AG20443 (cell line): ENCODE measurements at regions not wholly inside any gene's neighbourhood (a gene's known extent, or its start where the extent isn't known, plus 50 kb on each side); places are given as distances from the start of the nearest gene placed in this dataset.
"Not testable (repeated sequence)": the region's sequence is repeated elsewhere in the genome, so short reads cannot be mapped to it uniquely, and the experiment has no call there.

Experiments used
- DNase-seq: peaks from one replicate; pipeline ENCODE4 v3.0.0; 2012; ENCODE audit warnings: low spot score, mixed read lengths

DNA sequence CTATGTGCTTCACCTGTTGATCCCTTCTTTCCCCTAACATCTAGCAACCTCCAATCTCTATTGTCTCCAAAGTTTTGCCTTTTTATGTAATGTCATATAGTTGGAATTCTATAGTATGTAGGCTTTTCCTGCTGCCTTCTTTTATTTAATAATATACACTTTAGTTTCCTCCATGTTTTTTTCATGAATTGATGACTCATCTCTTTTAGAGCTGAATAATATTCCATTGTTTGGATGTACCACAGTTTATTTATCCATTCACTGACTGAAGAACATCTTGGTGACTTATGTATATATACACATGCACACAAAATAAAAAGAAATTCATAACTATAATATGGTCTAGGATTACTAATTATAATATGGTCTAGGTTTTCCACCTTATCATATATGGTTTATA lies 1314.2 kb downstream of the OTOL1 start:
- no peak for DNase-seq

DNA sequence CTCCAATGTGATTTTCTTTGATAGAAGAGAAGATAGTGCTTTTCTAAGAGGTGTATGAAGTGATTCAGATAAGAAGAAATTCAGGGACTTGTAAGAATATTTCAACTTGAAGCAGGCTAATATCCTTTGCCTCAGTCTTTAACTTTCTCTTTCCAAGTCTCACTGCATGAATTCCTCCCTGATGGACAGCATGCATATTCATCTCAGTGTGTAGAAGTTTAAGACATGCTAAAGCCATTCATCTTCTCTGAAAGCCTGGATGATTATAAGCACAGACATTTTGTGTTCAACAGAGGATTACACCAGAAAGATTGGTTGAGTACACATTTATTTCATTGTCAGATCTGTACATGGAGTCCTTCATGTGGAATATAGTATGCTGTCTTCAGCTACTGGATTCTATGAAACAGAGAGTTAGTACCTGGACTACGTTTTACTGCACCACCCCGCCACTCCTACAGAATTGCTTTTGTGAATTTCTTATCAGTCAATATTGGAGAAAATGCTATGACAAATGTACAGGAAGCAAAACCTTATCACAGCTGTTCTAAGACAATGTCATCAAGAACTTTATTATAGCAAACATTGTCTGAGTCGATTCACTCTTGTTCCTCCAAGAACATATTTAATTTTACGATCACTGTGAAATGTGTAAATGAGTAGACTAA lies 1346.1 kb downstream of the OTOL1 start:
- no peak for DNase-seq

DNA sequence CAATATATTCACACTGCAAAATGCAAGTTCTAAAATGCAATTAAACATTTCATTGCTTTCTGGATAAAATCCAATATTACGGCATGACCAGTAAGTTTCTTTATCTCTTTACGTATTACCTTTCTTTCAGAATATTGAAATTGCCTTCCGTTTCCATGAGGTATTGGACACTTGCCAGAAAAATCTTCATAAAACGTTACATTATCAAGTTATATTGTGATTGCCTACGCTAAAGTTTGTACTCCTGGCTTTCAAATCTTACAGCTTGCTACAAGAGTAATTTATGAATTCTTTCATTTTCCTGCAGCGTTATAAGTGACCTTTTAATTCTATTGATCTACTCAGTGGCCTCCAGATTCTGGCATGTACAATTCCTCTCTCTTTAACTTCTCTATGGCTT lies 1349.3 kb downstream of the OTOL1 start:
- no peak for DNase-seq

DNA sequence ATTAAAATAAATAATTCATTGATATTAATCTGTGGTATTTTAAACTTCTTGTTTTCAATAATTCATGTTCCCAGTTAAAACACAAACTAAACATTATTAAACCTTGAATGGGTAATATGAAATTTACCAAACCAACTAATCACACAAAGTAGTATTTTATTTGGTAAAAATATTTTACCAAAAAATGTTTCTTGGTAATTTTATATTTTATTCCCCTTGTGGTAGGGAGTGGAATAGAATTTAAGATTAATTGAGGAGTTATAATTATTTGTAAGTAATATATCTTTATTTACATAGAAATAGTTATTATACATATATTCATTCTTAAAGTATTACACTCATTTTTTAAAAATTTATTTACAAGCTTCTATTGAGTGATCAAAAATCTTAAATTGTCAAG lies 1350.9 kb downstream of the OTOL1 start:
- DNase-seq = no peak

DNA sequence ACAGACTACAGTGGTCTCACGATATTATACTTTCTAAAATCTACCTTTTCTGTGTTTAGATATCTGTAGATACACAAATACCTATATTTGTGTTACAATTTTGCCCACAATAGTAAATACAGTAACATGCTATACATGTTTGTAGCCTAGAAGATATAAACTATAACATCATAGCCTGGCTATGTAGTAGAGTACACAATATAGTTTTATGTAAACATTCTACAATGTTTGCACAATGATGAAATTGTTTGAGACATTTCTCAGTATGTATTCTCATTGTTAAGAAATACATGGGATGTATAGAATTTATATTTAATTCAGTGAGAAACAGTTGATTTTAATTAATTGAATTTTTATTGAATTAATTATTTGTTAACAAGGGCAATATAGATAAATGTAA lies 1367.0 kb downstream of the OTOL1 start:
- no peak for DNase-seq

DNA sequence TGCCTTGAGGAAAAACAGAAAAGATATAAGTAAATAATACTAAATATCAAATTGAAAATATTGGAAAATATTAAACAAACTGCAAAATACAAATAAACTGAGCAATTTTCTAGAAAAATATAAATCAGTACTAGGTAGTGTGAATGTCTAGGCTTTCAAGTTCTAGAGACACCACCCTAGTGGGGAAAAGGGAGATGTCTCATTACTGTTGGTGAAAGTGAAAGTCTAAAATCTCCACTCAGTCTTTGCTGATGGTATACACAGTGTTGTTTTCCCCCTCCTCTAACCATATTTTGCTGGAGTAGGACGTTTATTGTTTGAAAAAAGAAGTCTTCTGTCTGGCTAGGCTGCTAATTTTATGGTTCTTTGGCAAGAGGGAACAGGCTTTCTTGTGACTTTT lies 1368.9 kb downstream of the OTOL1 start:
- no peak for DNase-seq

DNA sequence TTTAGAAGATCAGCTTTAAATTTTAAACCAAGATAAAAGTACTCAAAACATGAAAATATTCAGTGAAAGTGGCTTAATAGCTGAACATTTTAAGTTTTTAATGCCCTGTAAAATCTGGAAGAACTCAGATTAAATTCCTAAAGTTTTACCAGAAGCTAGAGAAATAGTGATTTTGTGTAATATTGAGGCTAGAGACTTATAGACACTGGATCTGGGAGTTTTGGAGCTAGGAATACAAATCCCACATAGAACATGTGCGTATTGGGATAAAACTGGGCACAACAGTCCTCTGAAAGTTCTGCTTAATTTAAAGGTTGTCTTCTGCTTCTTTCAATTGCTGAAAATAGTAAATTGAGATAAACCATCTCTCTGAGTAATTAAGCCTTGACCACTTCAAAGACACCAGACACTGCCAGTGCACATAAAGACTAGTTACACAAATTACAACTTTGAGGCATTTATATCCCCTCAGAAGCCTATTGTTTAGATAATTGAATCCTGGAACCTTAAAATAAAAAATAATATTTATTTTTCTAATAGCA lies 1382.5 kb downstream of the OTOL1 start:
- DNase-seq = no peak

DNA sequence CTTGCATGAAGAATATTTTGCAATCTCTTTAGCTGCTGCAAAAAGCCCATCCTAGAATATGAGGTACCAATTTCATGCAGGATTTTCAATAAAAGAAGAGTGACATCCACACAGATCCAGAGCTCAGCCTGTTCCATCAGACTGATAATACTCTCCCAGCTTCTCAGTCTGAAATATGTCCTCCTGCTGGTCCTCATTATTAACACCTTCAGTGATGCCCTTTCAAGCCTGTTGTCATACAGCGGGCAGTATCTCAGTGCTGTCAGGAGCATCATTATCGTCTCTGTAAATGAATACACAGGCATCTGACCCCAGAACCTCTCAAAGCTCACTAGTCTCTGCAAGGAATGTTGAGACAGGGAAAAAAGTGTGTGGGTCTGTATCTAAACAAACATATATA lies 1387.8 kb downstream of the OTOL1 start:
- no peak for DNase-seq

DNA sequence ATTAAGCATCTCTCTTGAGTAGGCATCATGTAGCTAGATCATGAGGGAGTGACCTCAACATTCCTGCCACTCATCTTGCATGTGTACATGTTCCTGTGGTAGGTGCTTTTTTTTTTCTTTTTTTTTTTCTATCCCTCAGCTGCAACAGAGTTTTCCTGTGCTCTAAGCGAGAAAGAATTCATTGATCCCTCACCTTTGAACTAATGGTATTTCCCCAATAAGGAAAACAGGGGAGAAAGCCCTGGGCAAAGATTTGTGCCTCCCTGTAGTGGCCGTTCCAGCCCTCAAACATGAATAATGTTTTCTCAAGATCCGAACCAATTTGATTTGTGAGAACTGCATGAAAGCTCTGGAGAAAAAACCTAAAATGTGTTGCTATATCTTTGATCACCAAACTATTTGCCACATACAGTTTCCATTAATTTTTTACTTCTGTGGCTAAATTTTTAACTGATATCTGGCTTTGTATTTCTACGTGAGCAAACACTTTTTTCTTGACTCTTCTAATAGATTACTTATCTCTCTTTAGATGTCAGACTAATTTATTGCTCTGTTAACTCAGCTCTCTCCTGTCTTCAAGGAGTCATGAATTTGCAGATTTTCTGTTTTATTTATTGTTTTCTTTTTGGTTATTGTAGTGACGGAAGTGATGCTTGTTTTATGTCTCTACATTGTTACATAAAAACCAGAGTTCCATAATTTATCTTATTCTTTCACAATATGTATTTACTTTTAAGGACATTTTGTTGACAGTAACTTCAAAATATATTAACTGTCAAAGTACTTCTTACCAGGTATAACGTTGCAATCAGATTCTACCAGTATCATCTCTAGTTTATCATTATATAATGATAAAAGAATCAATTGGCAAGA lies 1396.5 kb downstream of the OTOL1 start:
- DNase-seq = no peak

DNA sequence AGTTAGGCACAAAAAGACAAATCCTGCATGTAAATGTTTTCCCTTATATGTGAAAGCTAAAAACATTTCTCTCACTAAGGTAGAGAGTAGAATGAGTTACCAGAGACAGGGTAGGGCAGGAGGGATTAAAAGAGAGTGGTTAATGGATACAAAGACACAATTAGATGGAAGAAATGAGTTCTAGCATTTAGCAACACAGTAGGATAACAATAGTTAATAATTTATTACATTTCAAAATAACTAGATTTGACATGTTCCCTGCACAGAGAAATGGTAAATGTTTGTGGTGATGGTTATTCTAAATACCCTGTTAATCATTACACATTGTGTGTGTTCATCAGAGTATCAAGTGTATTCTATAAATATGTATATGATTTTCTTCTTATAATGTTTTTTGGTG lies 1400.7 kb downstream of the OTOL1 start:
- DNase-seq = no peak

DNA sequence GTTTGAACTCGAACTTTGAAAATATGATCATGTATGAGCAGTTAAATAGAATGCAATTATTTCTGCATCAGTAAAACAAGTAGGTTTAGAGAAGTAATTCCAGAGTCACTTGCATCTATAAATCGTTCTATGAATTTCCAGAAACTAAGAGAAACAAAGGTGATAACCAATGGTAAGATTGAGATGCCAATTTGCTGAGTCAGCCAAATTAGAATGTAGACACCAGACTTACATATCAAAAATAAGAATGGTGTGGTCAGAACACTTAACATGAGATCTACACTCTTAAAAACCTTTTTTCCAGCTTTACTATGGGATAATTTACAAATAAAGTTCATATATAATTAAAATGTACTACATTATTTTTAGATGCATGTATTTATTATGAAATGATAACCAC lies 1435.9 kb downstream of the OTOL1 start:
- no peak for DNase-seq

DNA sequence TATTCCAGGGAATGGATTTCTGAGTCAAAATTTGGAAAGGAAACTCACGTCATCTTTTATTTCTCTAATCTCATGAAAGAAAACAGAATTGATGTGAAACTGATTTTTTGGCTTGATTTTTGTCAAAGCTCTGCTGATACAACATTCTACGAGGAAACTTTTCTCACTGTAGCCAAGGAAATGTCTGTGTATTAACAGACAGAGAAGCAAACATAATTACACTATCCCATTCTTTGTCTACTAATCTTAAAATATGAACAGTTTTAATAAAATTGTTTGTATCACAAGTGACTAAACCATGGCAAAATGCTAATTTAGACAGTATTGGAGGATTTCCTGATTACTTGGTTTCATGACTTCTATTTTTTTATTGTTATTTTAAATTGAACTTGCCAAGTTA lies 1437.0 kb downstream of the OTOL1 start:
- no peak for DNase-seq

DNA sequence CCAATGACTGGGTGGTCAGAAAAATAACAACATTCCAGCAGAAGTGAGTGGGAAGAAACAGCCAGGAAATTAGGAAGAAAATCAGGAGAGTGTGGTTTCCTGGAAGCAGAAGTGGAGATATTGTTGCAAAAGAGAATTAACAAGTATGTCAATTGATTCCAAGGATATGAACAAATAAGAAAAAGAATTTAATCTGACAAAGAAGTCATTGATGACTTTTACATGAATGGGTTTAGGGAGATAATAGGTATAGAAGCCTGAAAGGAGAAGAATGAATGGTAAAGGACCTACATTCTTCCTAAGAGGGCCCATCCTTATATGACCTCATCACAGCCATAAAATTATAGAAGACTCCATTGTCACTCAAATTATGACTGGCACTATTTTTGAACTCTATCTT lies 1440.1 kb downstream of the OTOL1 start:
- no peak for DNase-seq

DNA sequence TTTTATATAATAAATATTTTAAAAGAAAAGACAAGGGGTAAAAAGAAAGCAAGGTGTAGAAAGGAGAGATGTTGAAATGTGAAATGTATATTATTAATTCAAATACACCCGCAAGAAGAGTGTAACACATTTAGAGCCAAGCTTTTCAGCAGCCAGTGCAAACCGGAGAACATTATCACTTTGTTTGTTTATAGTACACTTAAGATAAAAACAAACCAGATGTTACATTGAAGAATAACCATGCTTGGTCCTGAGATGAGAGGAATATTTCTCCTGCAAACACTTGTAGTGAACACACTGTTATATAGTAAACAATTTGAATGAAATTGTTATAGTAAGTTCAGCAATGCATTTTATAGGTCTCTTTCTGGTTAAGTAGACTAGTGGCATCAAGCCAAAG lies 1441.5 kb downstream of the OTOL1 start:
- no peak for DNase-seq

DNA sequence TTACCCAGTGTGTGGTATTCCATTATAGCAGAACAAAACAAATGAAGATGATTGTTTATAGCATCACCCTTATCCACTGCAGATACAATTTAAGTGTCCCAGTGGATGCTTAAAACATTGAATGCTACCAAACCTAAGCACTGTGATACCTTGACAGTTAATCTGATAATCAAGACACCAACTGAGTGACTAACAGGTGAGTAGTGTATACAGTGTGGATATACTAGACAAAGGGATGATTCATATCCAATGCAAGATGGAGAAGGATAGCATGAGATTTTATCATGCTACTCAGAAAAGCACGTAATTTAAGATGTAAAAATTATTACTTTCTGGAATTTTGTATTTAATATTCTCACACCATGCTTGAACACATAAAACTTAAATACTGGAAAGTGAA lies 1449.0 kb downstream of the OTOL1 start:
- no peak for DNase-seq

DNA sequence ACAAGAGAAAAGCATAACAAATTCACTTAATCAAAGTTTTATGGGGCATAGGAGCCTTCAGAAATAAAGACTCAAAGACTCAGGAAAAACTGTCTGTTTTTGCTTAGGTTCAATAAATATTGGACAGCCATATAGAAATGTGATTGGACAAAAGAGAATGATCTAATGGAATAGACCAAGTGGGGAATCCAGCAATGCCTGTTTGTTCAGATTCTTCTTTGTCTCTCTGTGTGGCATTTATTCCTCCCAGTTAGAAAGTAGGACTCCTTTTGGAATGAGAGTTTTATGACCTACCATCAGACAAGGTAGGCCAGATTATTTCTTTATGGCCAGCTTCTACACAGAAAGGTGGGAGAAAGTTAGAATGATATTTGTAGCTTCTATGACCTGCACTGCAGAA lies 1460.1 kb downstream of the OTOL1 start:
- no peak for DNase-seq

DNA sequence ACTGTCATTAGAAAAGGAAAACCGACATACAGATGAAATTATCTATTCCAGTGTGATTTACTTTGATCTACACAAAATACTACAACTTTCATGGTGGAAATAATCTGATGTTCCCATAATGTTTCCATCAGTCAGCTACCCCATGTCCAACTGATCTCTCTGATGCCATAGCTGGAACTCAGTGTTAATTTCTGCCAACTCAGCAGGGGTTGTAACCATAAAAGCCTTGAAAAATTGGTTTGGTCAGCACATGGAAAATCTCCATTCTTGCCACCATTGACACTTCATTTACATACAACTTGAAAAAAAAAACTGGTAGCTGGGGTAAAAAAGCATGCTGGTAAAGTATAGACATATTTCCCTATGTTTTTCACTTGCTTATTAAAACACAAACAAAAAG lies 1463.7 kb downstream of the OTOL1 start:
- no peak for DNase-seq

DNA sequence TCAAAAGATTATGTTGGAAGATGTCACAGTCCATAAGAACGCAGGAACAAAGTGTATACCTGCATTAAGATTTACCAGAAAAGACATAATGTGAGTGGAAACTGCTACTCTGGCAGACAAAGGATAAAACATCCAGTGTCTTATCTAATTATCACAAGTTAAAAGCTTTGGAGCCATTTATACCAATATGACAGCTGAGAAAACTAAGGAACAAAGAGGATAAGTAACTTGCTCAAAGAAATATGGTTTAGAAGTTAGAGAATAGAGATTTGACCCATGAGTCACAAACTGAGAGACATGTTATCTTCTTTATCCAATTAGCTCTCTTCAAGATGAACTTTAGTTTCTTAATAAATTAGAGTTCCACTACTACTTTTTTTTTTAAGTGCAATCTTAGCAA lies 1473.7 kb downstream of the OTOL1 start:
- DNase-seq = no peak

DNA sequence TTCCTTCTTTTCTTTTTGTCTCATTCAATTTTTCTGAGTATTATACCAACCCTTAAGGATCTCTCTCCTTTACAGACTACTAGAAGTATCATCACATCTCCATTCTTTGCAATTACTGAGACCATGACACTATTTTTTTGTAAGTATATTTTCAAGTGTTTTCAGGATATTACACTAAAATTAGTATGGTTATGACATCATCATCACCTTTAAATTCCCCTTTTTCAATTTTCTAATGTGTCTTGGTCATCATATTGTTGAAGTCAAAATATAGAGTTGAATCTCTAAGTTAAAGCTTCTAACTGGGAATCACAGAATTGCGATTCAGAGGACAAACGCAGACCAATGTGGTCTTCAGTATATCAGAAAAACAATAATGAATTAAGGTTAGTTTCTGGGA lies 1475.1 kb downstream of the OTOL1 start:
- DNase-seq = no peak

DNA sequence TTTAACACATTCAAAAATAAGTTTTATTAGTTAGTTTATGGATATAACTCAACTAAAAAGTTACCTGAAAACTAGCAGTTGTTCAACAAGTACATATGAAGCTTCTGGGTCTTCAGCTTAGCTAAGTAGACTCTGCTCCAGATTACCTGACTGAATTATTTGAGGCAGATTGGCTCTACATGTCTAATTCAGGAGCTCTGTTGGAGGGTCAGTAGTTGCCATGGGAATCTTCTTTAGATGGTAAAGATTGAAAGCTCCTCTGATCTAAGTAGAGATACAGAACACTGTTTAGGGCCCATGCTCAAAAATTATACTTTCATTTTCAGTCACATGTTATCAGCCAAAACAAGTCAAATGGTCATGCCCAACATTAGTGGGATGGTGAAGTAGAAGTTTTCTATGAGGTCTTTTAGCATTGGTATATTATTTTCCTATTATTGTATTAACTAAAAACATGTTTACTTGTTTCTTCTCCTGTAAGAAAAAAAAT lies 1476.9 kb downstream of the OTOL1 start:
- DNase-seq = no peak

DNA sequence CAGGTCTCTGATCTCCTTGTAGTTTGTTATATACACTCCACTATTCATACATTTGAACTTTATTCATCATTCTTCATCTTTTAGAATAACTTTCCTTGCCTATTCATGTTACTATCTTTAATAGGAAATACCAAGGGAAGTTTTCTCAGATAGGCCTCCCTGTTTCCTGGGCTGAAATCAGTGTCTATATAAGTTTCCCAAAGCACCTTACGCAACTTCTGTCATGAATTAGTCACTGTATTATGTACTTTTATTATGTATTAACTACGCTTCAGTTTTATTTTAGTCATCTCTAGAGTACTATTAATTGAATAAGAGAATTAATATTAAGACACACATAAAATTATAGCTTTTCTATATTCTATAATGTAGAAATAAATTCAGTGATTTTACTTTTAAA lies 1481.5 kb downstream of the OTOL1 start:
- DNase-seq = no peak

DNA sequence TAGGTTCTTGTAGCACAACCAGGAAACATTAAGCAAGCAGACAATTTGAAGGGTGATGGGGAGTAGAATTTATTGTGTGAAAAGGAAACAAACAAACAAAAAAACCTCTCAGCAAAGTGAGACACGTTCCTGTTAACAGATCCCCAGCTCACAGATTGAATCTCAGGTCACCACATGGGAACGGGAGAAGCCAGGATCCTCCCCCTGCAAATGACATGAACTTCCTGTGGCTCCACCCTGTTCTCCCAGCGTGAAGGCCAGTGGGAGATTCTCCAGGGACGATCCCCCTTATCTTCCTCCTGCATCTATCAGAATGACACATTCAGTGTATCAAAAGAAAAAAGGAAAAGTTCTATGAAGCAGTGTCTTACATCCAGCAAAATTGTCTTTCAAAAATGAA lies 1488.1 kb downstream of the OTOL1 start:
- DNase-seq = no peak

DNA sequence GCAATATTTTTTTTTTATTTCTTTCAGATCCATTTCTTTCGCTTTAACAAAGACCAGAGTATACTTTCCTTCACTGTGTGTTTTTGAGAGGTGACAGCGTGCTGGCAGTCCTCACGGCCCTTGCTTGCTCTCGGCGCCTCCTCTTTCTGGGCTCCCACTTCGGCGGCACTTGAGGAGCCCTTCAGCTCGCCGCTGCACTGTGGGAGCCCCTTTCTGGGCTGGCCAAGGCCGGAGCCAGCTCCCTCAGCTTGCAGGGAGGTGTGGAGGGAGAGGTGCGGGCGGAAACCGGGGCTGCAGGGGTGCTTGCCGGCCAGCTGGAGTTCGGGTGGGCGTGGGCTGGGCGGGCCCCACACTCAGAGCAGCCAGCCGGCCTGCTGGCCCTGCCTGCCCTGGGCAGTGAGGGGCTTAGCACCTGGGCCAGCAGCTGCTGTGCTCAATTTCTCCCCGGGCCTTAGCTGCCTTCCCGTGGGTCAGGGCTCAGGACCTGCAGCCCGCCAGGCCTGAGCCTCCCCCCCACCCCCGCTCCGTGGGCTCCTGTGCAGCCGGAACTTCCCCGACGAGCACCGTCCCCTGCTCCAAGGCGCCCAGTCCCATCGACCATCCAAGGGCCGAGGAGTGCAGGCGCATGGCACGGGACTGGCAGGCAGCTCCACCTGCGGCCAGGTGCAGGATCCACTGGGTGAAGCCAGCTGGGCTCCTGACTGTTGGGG lies 1490.6 kb downstream of the OTOL1 start:
- DNase-seq = not testable (repeated sequence)
